IMR-90 (cell line): ENCODE measurements at regions not wholly inside any gene's neighbourhood (a gene's known extent, or its start where the extent isn't known, plus 50 kb on each side); places are given as distances from the start of the nearest gene placed in this dataset.
A peak's percentile ranks its signal among the peaks of the same experiment; 100 is the strongest.

Experiments used
- ATAC-seq: fragments of 200-7000 bp; cut with Tn5 transposase; 2 replicates; pipeline ENCODE4 v1.9.1; 2020; ENCODE audit warnings: low read depth, mild to moderate bottlenecking, moderate library complexity
- BruUV-seq: library from RNA; stranded (reverse); fragments of 400-500 nt; replicated peaks from 2 replicates; lab custom pipeline; 2021; lab: Mats Ljungman, UMichigan
- CTCF ChIA-PET: fragments of 300-600 bp; formaldehyde crosslinking; extraction: SDS; loops from one replicate; lab custom pipeline; 2021; ENCODE audit warnings: antibody characterized with exemption; lab: Yijun Ruan, JAX
- POLR2A ChIA-PET: fragments of 300-600 bp; sonication (Branson Sonifier 250); formaldehyde crosslinking; loops from one replicate; lab custom pipeline; 2022; ENCODE audit warnings: antibody characterized with exemption; ENCODE audit not compliant: unreplicated experiment; lab: Charles Lee
- DNase-seq: peaks from one replicate; pipeline ENCODE4 v3.0.0; 2013
- H2AFZ ChIP-seq: replicated peaks from 2 replicates; pipeline ENCODE3; 2013; ENCODE audit warnings: low read length, mild to moderate bottlenecking; ENCODE audit not compliant: poor library complexity
- H2AK5ac ChIP-seq: 2 replicates; pipeline ENCODE4 v1.6.1; 2013; ENCODE audit warnings: low read depth, low read length, inconsistent platforms
- H2AK9ac ChIP-seq: replicated peaks from 2 replicates; pipeline ENCODE3; 2013; ENCODE audit warnings: mild to moderate bottlenecking, low read depth, low read length, moderate library complexity; ENCODE audit not compliant: poor library complexity
- H2BK120ac ChIP-seq: 2 replicates; pipeline ENCODE4 v1.6.1; 2013; ENCODE audit warnings: low read depth, low read length, inconsistent platforms
- H2BK15ac ChIP-seq: 3 replicates; pipeline ENCODE4 v1.6.1; 2013; ENCODE audit warnings: low read depth, low read length, inconsistent platforms
- H2BK20ac ChIP-seq: 2 replicates; pipeline ENCODE4 v1.6.1; 2013; ENCODE audit warnings: low read depth, mild to moderate bottlenecking, inconsistent platforms, low read length, moderate library complexity
- H2BK5ac ChIP-seq: 2 replicates; pipeline ENCODE4 v1.6.1; 2013; ENCODE audit warnings: mild to moderate bottlenecking, low read depth, low read length, inconsistent platforms; ENCODE audit not compliant: poor library complexity, severe bottlenecking
- H3K14ac ChIP-seq: replicated peaks from 2 replicates; pipeline ENCODE4 v1.6.1; 2013; ENCODE audit warnings: low read depth, low read length, inconsistent platforms
- H3K18ac ChIP-seq: 2 replicates; pipeline ENCODE4 v1.6.1; 2013; ENCODE audit warnings: low read depth, low read length, control low read depth
- H3K23ac ChIP-seq: 2 replicates; pipeline ENCODE4 v1.6.1; 2013; ENCODE audit warnings: low read depth, low read length, inconsistent platforms
- H3K27ac ChIP-seq: 2 replicates; pipeline ENCODE4 v1.5.1; 2013; ENCODE audit warnings: mild to moderate bottlenecking, control low read depth, low read length; ENCODE audit not compliant: insufficient read depth
- H3K27me3 ChIP-seq: 2 replicates; pipeline ENCODE4 v1.6.1; 2013; ENCODE audit warnings: low read length; ENCODE audit not compliant: control insufficient read depth, insufficient read depth
- H3K36me3 ChIP-seq: 2 replicates; pipeline ENCODE4 v1.6.1; 2013; ENCODE audit warnings: low read length, mixed read lengths; ENCODE audit not compliant: control insufficient read depth, insufficient read depth
- H3K4ac ChIP-seq: 2 replicates; pipeline ENCODE4 v1.6.1; 2013; ENCODE audit warnings: low read depth, low read length, inconsistent platforms
- H3K4me1 ChIP-seq: 2 replicates; pipeline ENCODE4 v1.6.1; 2013; ENCODE audit warnings: low read length, mixed read lengths; ENCODE audit not compliant: control insufficient read depth, insufficient read depth
- H3K4me2 ChIP-seq: 2 replicates; pipeline ENCODE4 v1.6.1; 2013; ENCODE audit warnings: low read depth, mild to moderate bottlenecking, control low read depth, low read length, moderate library complexity
- H3K4me3 ChIP-seq: 2 replicates; pipeline ENCODE4 v1.5.1; 2013; ENCODE audit warnings: low read depth, mild to moderate bottlenecking, control low read depth, low read length, moderate library complexity; ENCODE audit not compliant: insufficient read depth
- H3K56ac ChIP-seq: 2 replicates; pipeline ENCODE4 v1.6.1; 2013; ENCODE audit warnings: low read length, inconsistent platforms; ENCODE audit not compliant: insufficient read depth; ENCODE audit errors: extremely low read depth
- H3K79me1 ChIP-seq, 2 experiments: 2 replicates each; pipeline ENCODE4 v1.6.1; 2013; ENCODE audit warnings: low read length in 2 of 2, inconsistent platforms in 1 of 2, low read depth in 1 of 2
- H3K9ac ChIP-seq: 2 replicates; pipeline ENCODE4 v1.6.1; 2013; ENCODE audit warnings: low read depth, low read length, control low read depth
- H3K9me1 ChIP-seq: 2 replicates; pipeline ENCODE4 v1.6.1; 2013; ENCODE audit warnings: low read length, inconsistent platforms; ENCODE audit not compliant: insufficient read depth
- H3K9me3 ChIP-seq: 2 replicates; pipeline ENCODE4 v1.6.1; 2013; ENCODE audit warnings: low read length; ENCODE audit not compliant: control insufficient read depth, insufficient read depth
- H4K20me1 ChIP-seq: 2 replicates; pipeline ENCODE4 v1.6.1; 2013; ENCODE audit warnings: low read length, inconsistent platforms; ENCODE audit not compliant: insufficient read depth
- H4K5ac ChIP-seq: 2 replicates; pipeline ENCODE4 v1.6.1; 2013; ENCODE audit warnings: mild to moderate bottlenecking, low read depth, low read length, control low read depth
- H4K8ac ChIP-seq, 2 experiments: 2 replicates each; pipeline ENCODE4 v1.6.1; 2013; ENCODE audit warnings: low read depth in 2 of 2, low read length in 2 of 2, control low read depth in 1 of 2, inconsistent platforms in 1 of 2
- H4K91ac ChIP-seq: 2 replicates; pipeline ENCODE4 v1.6.1; 2013; ENCODE audit warnings: low read depth, low read length, inconsistent platforms; ENCODE audit not compliant: insufficient read depth
- BHLHE40 ChIP-seq: fragments of 150-350 bp; IDR thresholded peaks from 2 replicates; pipeline ENCODE4 v1.6.1; 2016; ENCODE audit warnings: mild to moderate bottlenecking, low read depth, low read length
- CEBPB ChIP-seq: IDR thresholded peaks from 2 replicates; pipeline ENCODE4 v1.6.1; 2012; ENCODE audit warnings: low read depth, low read length, improper control_type of control experiment
- CHD1 ChIP-seq: IDR thresholded peaks from 2 replicates; pipeline ENCODE4 v1.6.1; 2012; ENCODE audit warnings: low read depth, low read length, improper control_type of control experiment
- FOS ChIP-seq: fragments of 150-350 bp; IDR thresholded peaks from 2 replicates; pipeline ENCODE4 v1.6.1; 2016; ENCODE audit warnings: low read depth, low read length
- NFE2L2 ChIP-seq: fragments of 150-350 bp; IDR thresholded peaks from 2 replicates; pipeline ENCODE4 v1.6.1; 2016; ENCODE audit warnings: low read depth, mild to moderate bottlenecking, low read length
- RFX5 ChIP-seq: IDR thresholded peaks from 2 replicates; pipeline ENCODE4 v1.8.0; 2012; ENCODE audit warnings: low read depth, mild to moderate bottlenecking, low read length, moderate library complexity
- SMC3 ChIP-seq: fragments of 150-350 bp; IDR thresholded peaks from 2 replicates; pipeline ENCODE4 v1.6.1; 2016; ENCODE audit warnings: low read depth, mild to moderate bottlenecking, antibody characterized with exemption, low read length, moderate library complexity
- WGBS, 2 experiments: methylation state at CpG; one replicate each; pipeline versions ENCODE4 v1.1.5 to v1.1.7; 2013; ENCODE audit warnings: missing lambda C conversion rate in 2 of 2; ENCODE audit not compliant: insufficient read length in 1 of 2; ENCODE audit errors: extremely low coverage in 2 of 2; 5-methylcytosine and 5-hydroxymethylcytosine counted together
- dilution Hi-C: fragments of 300-500 bp; cut with HindIII; formaldehyde crosslinking; loops from one replicate; pipeline ENCODE4 v1.14.3; 2018; ENCODE audit warnings: low sequenced_read_pairs; ENCODE audit not compliant: unreplicated experiment
- in situ Hi-C: fragments of 300-500 bp; cut with MboI; formaldehyde crosslinking; loops from 3 replicates; pipeline ENCODE4 v1.14.3; 2019; ENCODE audit warnings: low sequenced_read_pairs, inconsistent platforms, mixed read lengths
- intact Hi-C: fragments of 100-400 bp; cut with micrococcal nuclease; formaldehyde crosslinking; loops from 2 replicates; pipeline ENCODE4 v1.10.0; 2022
- TF ChIP-seq, protein P1 (sequence below): fragments of 150-350 bp; IDR thresholded peaks from 2 replicates; pipeline ENCODE4 v1.6.1; 2016; ENCODE audit warnings: low read depth, mild to moderate bottlenecking, low read length, moderate library complexity, borderline replicate concordance
- TF ChIP-seq, protein P2 (sequence below): conservative IDR thresholded peaks from 2 replicates; pipeline ENCODE4 v1.5.1; 2012; ENCODE audit warnings: mild to moderate bottlenecking, low read depth, low read length, improper control_type of control experiment

DNA sequence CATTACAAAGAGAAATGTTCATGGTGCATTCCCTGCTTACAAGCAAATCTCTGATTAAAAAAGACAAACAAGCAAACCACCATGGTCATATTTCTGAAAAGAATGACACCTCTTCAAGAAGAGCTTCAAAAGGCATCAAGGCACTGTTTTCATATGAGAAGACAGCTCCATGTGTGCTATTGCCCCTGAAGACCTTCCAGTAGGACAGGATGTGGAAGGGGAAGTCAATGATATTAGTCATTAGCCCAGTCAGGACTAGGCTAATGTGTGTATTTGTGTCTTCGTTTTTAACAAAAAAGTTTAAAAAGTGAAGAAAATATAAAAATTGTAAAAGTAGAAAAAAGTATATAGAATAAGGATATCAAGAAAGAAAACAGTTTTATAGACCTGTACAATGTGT, 534.7 kb upstream of the ARGLU1 start:
- Histone ChIP-seq H3K4ac (no peak overlapping the region), H4K5ac (no peak overlapping the region), H3K9ac (no peak overlapping the region), H4K20me1 (no peaks in the 10 kb centered on the region), H2AK5ac (no peak overlapping the region), H2BK15ac (no peak overlapping the region), H3K9me1 (peaks cover 3% of the 10 kb centered on the region; the same call in 1 of the 2 replicates), H2AK9ac (no peak overlapping the region), H4K8ac (no peak overlapping the region), H3K14ac (no peak overlapping the region), H2BK20ac (no peak overlapping the region), H3K79me1 (no peaks in the 10 kb centered on the region), H3K4me1 (peaks cover 3% of the 10 kb centered on the region; the same call in 1 of the 2 replicates), H3K23ac (no peak overlapping the region), H2BK120ac (no peak overlapping the region), H3K4me2 (no peak overlapping the region), H3K9me3 (no peaks in the 10 kb centered on the region), H3K4me3 (no peak overlapping the region), H4K91ac (no peak overlapping the region), H2AFZ (no peak overlapping the region), H3K27ac (no peak overlapping the region), H3K56ac (no peak overlapping the region), H2BK5ac (no peak overlapping the region), H3K36me3 (no peaks in the 10 kb centered on the region), H3K27me3 (no peaks in the 10 kb centered on the region), H3K18ac (no peak overlapping the region)
- ChIA-PET CTCF (interaction anchor here (0.6 kb wide), 1 partner anchor 933 kb away, joined by 3 read pairs; no protein-coding TSS in a partner anchor), POLR2A (no interaction called here)
- no TSS peak for BruUV-seq
- peak; percentile 11 for DNase-seq
- intact Hi-C loops (no loop called here), dilution Hi-C loops (no loop called here), in situ Hi-C loops (loop anchor here (25.0 kb wide), 1 partner anchor 190 kb away; no protein-coding TSS in a partner anchor)
- TF ChIP-seq RFX5 (no peak), FOS (no peak), BHLHE40 (no peak), NFE2L2 (no peak), CHD1 (no peak), CEBPB (no peak), SMC3 (no peak)
- TF ChIP-seq, protein P1, sequence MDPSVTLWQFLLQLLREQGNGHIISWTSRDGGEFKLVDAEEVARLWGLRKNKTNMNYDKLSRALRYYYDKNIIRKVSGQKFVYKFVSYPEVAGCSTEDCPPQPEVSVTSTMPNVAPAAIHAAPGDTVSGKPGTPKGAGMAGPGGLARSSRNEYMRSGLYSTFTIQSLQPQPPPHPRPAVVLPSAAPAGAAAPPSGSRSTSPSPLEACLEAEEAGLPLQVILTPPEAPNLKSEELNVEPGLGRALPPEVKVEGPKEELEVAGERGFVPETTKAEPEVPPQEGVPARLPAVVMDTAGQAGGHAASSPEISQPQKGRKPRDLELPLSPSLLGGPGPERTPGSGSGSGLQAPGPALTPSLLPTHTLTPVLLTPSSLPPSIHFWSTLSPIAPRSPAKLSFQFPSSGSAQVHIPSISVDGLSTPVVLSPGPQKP: no peak
- TF ChIP-seq, protein P2, sequence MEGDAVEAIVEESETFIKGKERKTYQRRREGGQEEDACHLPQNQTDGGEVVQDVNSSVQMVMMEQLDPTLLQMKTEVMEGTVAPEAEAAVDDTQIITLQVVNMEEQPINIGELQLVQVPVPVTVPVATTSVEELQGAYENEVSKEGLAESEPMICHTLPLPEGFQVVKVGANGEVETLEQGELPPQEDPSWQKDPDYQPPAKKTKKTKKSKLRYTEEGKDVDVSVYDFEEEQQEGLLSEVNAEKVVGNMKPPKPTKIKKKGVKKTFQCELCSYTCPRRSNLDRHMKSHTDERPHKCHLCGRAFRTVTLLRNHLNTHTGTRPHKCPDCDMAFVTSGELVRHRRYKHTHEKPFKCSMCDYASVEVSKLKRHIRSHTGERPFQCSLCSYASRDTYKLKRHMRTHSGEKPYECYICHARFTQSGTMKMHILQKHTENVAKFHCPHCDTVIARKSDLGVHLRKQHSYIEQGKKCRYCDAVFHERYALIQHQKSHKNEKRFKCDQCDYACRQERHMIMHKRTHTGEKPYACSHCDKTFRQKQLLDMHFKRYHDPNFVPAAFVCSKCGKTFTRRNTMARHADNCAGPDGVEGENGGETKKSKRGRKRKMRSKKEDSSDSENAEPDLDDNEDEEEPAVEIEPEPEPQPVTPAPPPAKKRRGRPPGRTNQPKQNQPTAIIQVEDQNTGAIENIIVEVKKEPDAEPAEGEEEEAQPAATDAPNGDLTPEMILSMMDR: no peak
- ATAC-seq: no peak
- WGBS, 2 experiments: no CpG with 5 or more reads among the region's 1 CpG
